ENCODE measurements at regions not wholly inside any gene's neighbourhood (a gene's known extent, or its start where the extent isn't known, plus 50 kb on each side); places are given as distances from the start of the nearest gene placed in this dataset.

DNA sequence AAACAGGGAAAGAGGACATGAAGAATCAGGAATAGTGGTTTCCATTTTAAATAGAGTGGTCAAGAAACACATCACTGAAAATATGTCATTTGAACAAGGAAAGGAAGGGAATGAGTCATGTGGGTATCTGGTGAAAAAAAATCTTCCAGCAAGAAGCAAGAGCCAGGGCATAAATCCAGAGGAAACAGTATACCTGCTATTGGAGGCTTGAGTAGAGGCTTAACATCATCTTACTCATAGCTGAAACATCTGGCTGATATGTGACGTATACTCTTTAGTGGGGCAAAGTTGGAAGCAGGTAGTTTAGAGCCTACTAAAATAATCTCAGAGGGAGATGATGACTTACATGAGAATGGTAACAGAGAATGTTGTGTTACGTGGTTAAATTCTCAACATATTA is 517.2 kb downstream of the CAAP1 start:
- TF ChIP-seq GATA2 (IDR thresholded peaks at IDR 0.05; ENCODE audit: low read depth, low read length) (no peak), GATA3 (IDR thresholded peaks at IDR 0.05; ENCODE audit: low read depth, low read length) (no peak)
